Endothelial cell of hepatic sinusoid (primary cell): ENCODE measurements at regions not wholly inside any gene's neighbourhood (a gene's known extent, or its start where the extent isn't known, plus 50 kb on each side); places are given as distances from the start of the nearest gene placed in this dataset.
"Not testable (repeated sequence)": the region's sequence is repeated elsewhere in the genome, so short reads cannot be mapped to it uniquely, and the experiment has no call there.

Experiments
- in situ Hi-C: cut with HindIII; loops from 2 replicates; pipeline ENCODE4 v1.10.0; 2017; ENCODE audit warnings: low sequenced_read_pairs

DNA sequence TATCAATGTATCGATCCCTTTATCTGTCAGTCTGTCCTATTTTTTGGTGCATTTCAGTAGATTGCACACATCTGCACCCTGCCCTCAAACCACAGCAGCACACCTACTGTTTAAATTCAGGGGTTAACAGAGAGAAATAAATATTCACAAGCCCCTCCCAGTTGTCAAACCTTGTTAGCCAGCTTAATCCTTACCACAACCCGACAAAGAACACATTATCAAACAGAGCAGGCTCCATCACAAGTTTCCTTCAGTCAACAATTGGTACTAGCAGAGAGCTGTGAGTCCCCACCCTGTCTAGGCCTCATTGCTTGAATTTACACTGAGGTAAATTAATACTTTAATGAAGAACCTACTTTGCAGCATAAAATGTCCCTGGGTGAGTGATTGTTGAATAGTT, 249.8 kb downstream of the FNDC1 start:
- in situ Hi-C loops = no loop called here

DNA sequence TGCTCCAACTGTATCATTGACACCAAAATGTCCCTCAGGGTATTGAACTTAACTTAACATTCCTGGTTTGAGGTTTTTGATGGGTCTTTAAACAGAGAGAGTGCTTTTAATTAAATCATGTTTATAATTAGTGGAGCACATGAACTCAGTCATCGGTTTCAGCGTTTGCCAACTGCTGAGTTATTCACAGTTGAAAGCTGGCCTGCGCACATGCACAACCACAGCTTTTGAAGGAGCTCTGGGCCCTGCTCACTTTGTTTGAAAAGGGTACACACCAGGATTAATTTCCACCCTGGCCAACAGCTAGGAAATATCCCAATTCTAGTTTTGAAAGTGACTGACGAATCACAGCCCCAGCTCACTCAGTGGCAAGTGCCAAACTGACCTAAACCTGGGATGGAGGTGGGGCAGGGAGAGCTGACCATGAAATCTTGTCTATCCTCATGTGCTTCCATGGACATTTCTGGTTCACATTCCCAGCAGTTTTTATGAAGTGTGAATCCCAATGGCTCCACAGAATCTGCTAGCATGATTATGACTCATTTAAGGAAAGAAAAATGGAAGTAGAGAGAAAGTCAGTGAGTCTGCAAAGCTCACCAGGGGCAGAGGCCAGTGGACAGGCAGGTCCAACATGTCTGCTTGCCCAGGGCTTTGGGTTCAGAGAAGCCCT, 247.8 kb downstream of the FNDC1 start:
- in situ Hi-C loops = no loop called here

DNA sequence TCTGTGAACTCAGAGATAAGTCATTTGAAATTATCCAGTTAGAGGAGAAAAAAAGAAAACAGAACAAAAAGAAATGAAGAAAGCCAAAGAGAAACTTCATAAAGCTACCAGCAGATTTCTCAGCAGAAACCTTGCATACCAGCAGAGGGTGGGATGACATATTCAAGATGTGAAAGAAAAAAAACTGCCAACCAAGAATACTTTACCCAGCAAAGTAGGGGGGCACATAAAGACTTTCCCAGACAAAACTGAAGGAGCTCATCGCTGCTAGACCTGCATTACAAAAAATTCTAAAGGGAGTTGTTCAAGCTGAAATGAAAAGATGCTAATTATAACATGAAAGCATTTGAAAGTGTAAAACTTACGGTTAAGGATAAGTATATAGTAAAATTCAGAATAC, 246.3 kb downstream of the FNDC1 start:
- in situ Hi-C loops = no loop called here

DNA sequence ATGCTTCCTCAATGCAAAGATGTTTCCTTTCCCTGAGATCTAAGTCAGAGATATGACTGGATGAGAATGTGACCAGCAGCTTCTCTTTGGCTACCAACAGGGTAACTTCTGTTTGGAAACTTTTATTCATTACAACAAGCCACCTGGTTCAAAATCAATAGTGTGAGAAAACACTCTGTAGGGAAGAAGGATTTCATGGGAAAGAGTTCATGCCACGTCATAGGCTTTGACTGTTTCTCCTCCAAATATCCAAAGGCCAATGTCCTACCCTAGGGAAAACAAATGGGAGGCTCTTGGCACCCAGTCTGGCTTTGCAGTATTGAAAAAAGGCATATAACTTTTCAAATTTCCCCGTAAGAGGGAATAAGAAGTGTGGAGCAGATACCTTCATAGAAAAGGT, 245.5 kb downstream of the FNDC1 start:
- in situ Hi-C loops = no loop called here

DNA sequence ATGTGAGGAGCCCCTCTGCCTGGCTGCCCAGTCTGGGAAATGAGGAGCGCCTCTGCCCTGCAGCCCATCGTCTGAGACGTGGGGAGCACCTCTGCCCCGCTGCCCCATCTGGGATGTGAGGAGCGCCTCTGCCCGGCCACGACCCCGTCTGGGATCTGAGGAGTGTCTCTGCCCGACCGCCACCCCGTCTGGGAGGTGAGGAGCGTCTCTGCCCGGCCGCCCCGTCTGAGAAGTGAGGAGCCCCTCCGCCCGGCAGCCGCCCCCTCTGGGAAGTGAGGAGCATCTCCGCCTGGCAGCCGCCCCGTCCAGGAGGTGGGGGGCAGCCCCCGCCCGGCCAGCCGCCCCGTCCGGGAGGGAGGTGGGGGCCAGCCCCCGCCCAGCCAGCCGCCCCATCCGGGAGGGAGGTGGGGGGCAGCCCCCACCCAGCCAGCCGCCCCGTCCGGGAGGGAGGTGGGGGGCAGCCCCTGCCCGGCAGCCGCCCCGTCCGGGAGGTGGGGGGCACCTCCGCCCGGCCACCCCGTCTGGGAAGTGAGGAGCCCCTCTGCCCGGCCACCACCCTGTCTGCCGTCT, 238.1 kb downstream of the FNDC1 start:
- in situ Hi-C loops = not testable (repeated sequence)

DNA sequence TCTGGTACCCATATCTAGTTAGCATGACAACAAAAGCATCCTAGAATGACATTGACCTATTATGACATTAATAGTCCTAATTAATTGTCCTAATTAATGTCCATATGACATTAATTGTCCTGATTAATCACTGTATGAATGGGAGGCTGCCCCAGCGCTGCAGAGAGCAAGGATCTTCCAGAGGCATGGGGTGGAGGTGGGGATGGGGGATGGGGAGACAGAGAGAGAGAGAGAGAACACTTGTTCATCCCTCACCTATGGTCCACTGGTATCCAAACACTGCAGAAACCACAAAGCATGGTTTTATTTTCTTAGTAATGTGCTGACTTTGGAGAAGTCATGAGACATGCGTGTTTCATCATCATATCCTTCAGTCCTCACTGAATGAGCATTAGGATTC, 235.1 kb downstream of the FNDC1 start:
- in situ Hi-C loops = no loop called here

DNA sequence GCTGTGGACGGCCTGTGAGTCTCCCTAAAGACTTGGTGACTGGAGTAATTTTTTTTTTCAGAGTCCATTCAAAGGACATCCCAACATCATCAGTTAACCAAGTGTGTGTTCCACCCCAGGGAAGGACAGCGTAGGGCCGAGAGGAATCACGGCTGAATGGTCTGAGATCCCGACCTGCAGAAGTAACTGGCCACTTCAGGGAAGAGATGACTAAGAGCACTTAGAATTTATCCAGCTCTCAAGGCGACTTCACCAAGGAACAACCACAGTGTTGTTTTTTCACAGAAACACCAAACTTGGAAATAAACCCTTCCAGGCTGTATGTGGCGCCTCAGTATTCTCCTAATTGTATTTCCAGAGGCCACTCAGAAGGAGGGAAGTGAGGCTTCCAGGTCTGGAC, 231.6 kb downstream of the FNDC1 start:
- in situ Hi-C loops = no loop called here

DNA sequence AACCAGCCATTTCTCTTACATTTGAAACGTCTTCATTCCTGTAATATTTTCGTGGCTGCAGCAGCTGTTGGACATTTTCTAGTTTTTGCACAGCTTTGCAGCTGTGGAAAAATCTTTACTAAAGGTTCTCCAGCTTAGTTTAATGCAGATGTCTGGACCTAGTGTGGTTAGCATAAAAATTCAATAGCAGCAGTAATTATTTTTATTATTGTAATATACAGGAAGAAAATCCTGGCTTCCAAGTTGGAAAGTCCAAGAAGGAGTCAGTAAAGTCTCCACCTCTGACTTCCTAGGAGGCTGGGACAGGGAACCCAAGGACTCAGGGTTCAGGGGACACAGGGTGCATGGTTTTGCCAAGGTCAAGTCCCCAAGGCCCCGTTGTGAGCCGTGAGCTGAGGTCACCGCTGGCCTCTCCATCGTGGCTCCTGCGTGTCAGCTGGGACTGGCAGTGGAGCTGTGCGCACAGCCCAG, 230.6 kb downstream of the FNDC1 start:
- in situ Hi-C loops = no loop called here

DNA sequence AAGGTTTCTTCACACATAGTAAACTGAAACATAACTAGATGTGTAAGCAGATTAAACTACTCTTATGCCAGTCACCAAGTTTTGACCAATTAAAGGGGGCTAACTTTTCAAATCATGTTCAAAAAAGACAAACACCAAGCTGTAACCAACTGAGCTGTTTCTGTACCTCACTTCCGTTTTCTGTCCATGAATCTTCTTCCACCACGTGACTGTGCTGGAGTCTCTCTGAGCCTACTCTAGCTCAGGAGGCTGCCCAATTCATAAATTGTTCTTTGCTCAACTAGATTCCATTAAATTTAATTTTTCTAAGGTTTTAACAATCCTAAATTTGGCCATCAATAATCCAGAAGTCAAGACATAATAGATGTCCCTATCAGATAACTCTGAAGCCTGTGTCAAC, 229.4 kb downstream of the FNDC1 start:
- in situ Hi-C loops = no loop called here

DNA sequence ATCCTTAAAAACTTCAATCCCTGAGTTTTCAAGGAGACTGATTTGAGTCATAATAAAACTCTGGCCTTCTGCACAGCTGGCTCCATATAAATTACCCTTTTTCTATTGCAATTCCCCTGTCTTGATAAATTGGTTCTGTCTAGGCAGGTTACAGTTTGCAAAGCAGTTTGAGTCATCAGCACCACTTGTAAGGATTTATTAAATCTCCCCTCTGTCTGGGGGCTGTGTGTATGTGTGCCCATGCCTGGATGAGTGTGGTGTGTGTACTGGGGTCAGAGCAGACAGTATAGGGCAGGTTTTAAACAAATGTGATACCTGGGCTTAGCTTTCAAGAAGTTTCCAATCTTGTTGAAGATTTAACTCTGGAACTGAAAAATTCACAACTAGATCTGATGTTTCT, 228.6 kb downstream of the FNDC1 start:
- in situ Hi-C loops = no loop called here

DNA sequence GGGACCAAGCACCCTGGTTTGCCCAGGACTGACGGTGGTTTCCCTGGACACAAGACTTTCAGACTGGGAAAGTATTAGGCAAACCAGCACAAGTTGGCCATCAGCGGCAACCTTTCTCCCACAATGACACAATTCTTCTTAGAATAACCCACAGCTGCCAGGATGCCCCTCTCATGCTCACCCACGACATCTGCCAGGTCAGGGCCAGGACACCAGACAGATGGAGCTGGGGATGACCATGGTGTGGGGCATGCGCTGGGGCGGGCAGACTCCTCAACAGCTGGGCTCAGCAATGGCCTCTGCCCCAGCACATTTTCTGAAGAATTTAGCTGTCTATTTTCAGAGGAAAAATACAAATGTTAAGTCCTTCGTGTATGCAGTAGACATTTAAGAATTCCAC, 226.4 kb downstream of the FNDC1 start:
- in situ Hi-C loops = no loop called here

DNA sequence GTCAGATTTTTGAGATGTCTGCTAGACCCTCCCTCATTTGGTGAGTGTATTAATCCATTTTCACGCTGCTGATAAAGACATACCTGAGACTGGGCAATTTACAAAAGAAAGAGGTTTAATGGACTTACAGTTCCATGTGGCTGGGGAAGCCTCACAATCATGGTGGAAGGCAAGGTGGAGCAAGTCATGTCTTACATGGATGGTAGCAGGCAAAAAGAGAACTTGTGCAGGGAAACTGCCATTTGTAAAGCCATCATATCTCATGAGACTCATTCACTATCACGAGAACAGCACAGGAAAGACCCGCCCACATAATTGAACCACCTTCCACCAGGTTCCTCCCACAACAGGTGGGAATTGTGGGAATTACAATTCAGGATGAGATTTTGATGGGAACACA, 223.5 kb downstream of the FNDC1 start:
- in situ Hi-C loops = not testable (repeated sequence)

DNA sequence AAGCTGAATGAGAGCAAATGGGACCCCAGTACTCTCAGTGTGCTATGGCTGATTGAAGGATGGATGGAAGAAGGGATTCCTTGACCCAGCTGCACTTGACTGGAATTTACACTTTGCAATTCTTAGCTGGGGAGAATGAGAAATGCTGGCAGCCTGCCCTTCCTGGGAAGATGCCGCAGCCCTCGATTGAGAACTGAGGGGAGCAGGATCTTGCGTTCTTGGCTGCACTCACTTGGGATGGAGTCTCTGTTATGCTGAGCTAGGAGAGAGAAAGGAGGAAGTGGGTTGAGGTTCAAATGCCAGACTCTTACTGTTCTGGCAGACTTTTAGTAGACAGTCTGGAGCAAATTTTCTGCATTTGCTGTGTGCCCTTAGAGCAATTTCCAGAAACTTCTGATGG, 221.2 kb downstream of the FNDC1 start:
- in situ Hi-C loops = no loop called here

DNA sequence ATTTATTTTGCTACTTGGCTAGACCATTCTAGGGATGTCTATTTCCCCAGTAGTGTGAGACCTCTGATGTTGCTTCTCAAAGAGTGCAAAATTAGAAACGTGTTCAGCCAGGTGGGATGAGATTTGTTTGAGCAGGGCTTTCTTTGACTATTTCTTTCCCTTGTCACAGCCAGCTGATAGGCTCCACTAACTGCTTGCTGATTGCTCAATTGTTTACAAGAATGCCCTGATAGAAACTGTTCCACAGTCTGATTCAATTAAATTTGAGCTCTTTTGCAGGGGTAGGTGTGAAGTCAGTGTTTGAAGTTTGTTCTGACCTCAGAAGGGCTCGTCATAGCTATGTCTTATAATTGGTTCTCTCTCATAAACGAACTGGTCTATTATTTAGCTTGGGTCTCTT, 220.5 kb downstream of the FNDC1 start:
- in situ Hi-C loops = no loop called here

DNA sequence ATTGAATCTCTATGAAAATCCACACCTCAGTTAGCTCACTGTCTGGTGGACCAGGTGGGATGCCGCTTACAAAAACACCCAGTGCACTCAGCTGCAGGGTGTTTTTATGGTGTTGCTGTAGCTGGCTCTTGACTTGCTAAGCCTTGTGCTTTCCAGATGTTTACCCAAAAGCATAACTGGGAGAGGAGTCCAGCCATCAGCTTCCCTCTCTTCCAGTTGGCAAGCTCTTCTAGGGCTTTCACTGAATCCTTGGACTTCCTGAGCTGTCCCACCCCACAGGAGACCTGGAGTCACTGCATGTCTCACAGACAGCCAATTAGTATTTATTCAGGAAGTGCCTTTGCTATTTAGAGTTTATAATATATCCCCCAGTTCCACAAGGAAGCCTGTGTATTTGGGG, 210.9 kb downstream of the FNDC1 start:
- in situ Hi-C loops = no loop called here

DNA sequence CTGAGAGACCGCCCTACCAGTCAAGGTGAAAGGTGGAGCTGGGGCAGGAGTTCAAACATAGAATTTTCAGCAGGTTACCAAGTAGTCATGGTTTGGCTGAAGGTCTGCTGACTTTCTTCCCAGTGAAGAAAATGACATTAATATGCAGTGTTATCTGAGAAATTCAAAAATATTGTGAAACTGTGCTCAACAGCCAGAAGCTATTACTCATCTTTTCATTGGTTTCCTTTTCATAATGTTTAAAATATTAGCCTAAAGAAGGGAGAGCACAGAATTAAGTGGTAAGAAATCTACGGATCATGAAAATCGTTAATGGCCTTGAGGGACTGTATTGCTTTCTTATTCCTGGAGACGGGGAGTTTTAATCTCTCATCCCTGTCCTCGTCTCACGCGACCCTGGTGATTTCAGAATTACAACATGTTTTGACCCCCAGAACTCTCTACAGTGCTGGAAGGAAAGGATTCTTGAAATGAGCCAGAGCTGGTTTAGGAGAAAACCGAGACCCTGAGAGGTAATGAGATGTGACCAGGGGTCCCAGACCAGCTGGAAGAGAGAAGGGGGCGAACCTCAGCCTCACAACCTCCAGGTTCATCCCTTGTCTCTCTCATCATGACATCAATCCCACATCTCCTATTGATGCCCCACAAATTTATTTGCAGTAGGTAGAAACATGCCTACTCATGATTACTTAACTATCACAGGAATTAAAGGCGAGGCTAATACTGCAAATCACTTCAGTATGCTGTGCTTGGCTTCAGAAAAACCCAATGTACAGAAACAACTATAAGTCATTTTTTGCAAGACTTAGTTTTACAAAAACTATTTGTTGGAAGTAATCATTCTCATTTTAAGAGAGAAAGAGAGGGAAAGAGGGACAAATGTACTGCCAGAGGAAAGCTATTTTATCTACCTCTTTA, 209.5 kb downstream of the FNDC1 start:
- in situ Hi-C loops = no loop called here

DNA sequence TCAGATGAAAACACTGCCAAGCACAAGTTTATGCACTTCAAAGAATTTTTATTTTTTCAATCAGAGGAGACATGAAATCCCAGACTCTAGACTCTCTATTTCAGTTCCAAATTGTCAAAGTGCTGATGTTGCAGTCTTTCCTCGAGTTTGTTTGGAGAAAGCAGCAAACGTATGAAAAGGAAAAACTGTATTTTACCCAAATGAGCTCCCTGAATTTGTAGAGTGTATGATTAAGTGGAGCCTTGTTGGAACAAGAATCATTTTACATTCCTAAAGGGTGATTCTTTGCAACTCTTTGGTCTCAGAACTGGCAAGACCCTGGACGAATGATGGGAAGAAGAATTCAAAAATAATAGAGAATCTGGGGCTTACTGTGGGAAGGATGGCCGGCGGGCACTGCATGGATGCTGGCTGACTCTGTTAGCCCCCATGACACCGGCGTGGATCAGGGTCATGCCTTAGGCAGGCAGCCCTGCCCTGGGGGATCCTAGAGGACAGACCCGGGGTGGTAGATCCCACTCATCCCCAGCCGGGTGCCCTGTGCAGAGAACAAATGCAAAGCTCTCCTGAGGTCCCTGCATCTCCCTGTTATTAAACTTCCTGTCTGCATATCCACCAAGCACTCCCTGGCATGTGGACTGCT, 207.4 kb downstream of the FNDC1 start:
- in situ Hi-C loops = no loop called here

DNA sequence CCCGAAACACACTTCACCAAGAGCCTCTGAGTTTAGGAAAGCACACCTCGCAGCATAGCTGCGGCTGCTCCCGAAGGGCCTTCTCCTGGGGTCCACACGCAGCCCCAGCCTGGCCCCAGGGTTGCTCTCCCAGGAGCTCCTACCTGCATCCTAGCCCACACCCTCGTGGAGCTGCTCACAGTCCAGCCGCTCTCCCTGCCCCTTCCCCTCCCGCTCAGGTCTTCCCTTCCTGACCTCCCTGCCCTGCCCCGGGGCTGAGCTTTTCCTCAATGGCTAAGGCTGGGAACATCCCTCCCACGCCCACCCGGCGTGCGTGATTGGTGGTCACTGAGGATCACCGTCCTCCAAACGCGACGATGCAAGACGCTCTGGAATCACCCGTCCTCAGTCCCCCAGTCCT, 205.8 kb downstream of the FNDC1 start:
- in situ Hi-C loops = no loop called here

DNA sequence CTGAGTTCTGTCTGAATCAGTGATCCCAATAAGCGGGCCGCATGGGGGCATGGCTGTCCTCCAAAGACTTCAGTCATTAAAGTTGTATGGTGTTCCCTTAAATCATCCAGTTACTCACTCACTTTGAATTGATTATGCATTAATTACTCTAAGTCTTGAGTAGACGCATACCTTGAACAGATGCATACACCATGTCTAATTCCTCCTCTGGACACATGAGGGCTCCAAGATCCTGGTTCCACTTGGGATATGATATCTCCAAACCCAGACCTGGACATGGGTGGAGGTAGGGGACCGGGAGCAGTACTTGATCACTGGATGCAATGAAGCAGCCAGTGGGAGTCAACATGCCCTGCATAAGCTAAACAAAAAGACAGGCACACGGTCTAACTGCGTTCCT, 204.5 kb downstream of the FNDC1 start:
- in situ Hi-C loops = no loop called here

DNA sequence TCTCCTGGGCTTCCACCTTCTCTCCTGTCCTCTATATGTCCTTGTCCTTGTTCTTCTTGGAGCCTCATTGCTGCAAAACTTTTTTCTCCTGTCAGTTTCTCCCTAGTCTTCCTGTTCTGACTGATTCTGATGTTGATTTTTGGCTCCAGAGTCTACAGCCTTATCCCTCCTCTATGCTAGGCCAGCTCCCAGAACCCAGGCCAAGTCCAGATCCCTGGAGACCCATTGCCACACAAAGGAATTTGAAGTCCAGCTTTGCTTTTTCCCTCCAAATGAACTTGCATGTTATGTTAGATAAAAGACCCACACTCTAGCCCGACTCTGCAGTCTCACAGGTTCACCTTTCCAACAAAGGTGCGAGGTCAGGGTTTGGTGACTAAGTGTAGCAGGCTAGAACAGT, 203.1 kb downstream of the FNDC1 start:
- in situ Hi-C loops = no loop called here

DNA sequence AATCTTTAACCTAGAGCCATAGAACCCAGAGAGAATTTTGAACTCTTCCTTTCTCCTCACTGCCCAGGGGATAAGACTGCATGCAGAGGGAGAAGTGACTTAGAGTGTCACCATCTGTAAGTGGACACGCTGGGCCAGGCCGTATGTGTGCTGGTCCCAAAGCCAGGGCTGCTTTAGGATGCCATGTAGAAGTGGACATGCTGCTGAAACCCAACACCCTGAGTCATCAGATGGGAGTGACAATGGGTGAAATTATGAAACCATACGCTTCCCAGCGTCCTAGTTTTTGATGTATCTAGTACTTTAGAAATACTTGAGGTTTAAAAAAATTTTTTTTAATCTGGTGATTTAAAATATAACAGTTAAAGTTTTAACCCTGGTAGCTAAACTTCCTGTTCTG, 191.1 kb downstream of the FNDC1 start:
- in situ Hi-C loops = no loop called here
